HG02852 (cell line): ENCODE measurements at regions not wholly inside any gene's neighbourhood (a gene's known extent, or its start where the extent isn't known, plus 50 kb on each side); places are given as distances from the start of the nearest gene placed in this dataset.
"Not testable (repeated sequence)": the region's sequence is repeated elsewhere in the genome, so short reads cannot be mapped to it uniquely, and the experiment has no call there.

ENCODE experiments used
- ATAC-seq: cut with Tn5 transposase; IDR thresholded peaks from one replicate; pipeline ENCODE4 v1.9.1; 2021; ENCODE audit warnings: mild to moderate bottlenecking, moderate library complexity; ENCODE audit not compliant: unreplicated experiment

- no peak for ATAC-seq
Measured at GRCh38 chr16:17566656-17567450, 96.1 kb upstream of the XYLT1 start.

- no peak for ATAC-seq
Measured at GRCh38 chr16:17566075-17566474, 95.3 kb upstream of the XYLT1 start.

- ATAC-seq = no peak
Measured at GRCh38 chr16:17565605-17566004, 94.8 kb upstream of the XYLT1 start.

- no peak for ATAC-seq
Measured at GRCh38 chr16:17564856-17565255, 94.1 kb upstream of the XYLT1 start.

- no peak for ATAC-seq
Measured at GRCh38 chr16:17563323-17564091, 92.7 kb upstream of the XYLT1 start.

GRCh38 chr16:17561056-17561455, 90.3 kb upstream of the XYLT1 start:
- ATAC-seq = no peak

GRCh38 chr16:17560548-17560947, 89.8 kb upstream of the XYLT1 start:
- no peak for ATAC-seq

- no peak for ATAC-seq
Measured at GRCh38 chr16:17559394-17559793, 88.6 kb upstream of the XYLT1 start.

- ATAC-seq = no peak
Measured at GRCh38 chr16:17557949-17558348, 87.2 kb upstream of the XYLT1 start.

- no peak for ATAC-seq
Measured at GRCh38 chr16:17557480-17557879, 86.7 kb upstream of the XYLT1 start.

GRCh38 chr16:17556276-17557052, 85.7 kb upstream of the XYLT1 start:
- no peak for ATAC-seq

GRCh38 chr16:17555176-17555575, 84.4 kb upstream of the XYLT1 start:
- no peak for ATAC-seq

- ATAC-seq = no peak
Measured at GRCh38 chr16:17552351-17552750, 81.6 kb upstream of the XYLT1 start.

GRCh38 chr16:17551682-17552081, 80.9 kb upstream of the XYLT1 start:
- not testable (repeated sequence) for ATAC-seq

GRCh38 chr16:17548825-17549224, 78.1 kb upstream of the XYLT1 start:
- no peak for ATAC-seq

GRCh38 chr16:17544785-17545184, 74.0 kb upstream of the XYLT1 start:
- ATAC-seq = no peak

- ATAC-seq = no peak
Measured at GRCh38 chr16:17544304-17544703, 73.5 kb upstream of the XYLT1 start.

- ATAC-seq = no peak
Measured at GRCh38 chr16:17543073-17543472, 72.3 kb upstream of the XYLT1 start.

- ATAC-seq = no peak
Measured at GRCh38 chr16:17541324-17541723, 70.6 kb upstream of the XYLT1 start.

- ATAC-seq = no peak
Measured at GRCh38 chr16:17538927-17539326, 68.2 kb upstream of the XYLT1 start.

- peak; percentile 47 for ATAC-seq
Measured at GRCh38 chr16:17532338-17532995, 61.7 kb upstream of the XYLT1 start.
